ENCODE measurements at regions not wholly inside any gene's neighbourhood (a gene's known extent, or its start where the extent isn't known, plus 50 kb on each side); places are given as distances from the start of the nearest gene placed in this dataset.

GRCh38 chr6:120254651-120255050, 905.1 kb upstream of the MAN1A1 start:
- H3K27me3 Mint-ChIP-seq (ENCODE audit: low read depth) = no peaks in the 10 kb centered on the region
- CTCF ChIA-PET = no interaction called here
- ATAC-seq = no peak

GRCh38 chr6:120248451-120248850, 898.9 kb upstream of the MAN1A1 start:
- Mint-ChIP-seq H3K27ac (no peak overlapping the region), H3K36me3 (no peaks in the 10 kb centered on the region), H3K4me1 (no peaks in the 10 kb centered on the region), H3K9me3 (peaks cover 32% of the 10 kb centered on the region), H3K4me3 (no peak overlapping the region), H3K27me3 (ENCODE audit: low read depth) (no peaks in the 10 kb centered on the region; the same call in none of the 2 replicates)
- ATAC-seq (no peak), DNase-seq (ENCODE audit: low spot score) (no peak)
- TF ChIP-seq RORB (CRISPR knock-in tag; IDR thresholded peaks at IDR 0.05) (no peak), E2F1 (CRISPR knock-in tag; IDR thresholded peaks at IDR 0.05) (no peak), USF1 (CRISPR knock-in tag; IDR thresholded peaks at IDR 0.05) (no peak), ZNF416 (CRISPR knock-in tag; IDR thresholded peaks at IDR 0.05) (no peak), ZNF671 (CRISPR knock-in tag; IDR thresholded peaks at IDR 0.05) (no peak), ZSCAN18 (CRISPR knock-in tag; IDR thresholded peaks at IDR 0.05) (no peak), ZBTB43 (CRISPR knock-in tag; IDR thresholded peaks at IDR 0.05) (no peak), ZNF532 (CRISPR knock-in tag; IDR thresholded peaks at IDR 0.05; ENCODE audit: borderline replicate concordance) (no peak), TCF7 (CRISPR knock-in tag; IDR thresholded peaks at IDR 0.05; ENCODE audit: low read depth) (no peak), ATF1 (CRISPR knock-in tag; IDR thresholded peaks at IDR 0.05) (no peak), ZNF512 (CRISPR knock-in tag; IDR thresholded peaks at IDR 0.05; ENCODE audit: borderline replicate concordance) (no peak)
- ChIA-PET CTCF (no interaction called here), POLR2A (no interaction called here)

More at GRCh38 chr6:120254651-120255050, 905.1 kb upstream of the MAN1A1 start:
- Mint-ChIP-seq H3K4me1 (no peaks in the 10 kb centered on the region), H3K4me3 (no peak overlapping the region), H3K36me3 (no peaks in the 10 kb centered on the region), H3K27ac (no peak overlapping the region), H3K9me3 (peaks cover 6% of the 10 kb centered on the region; the same call in 1 of the 2 replicates)
- DNase-seq (ENCODE audit: low spot score) = no peak
- POLR2A ChIA-PET = no interaction called here
- TF ChIP-seq ZNF263 (CRISPR knock-in tag; IDR thresholded peaks at IDR 0.05; ENCODE audit: low read depth) = no peak
- TF ChIP-seq FOXP1 (CRISPR knock-in tag; IDR thresholded peaks at IDR 0.05; ENCODE audit: borderline replicate concordance) = no peak
- TF ChIP-seq ETV6 (CRISPR knock-in tag; IDR thresholded peaks at IDR 0.05) = no peak
- no peak for TF ChIP-seq USF2 (CRISPR knock-in tag; IDR thresholded peaks at IDR 0.05)
- TF ChIP-seq ZBTB21 (CRISPR knock-in tag; IDR thresholded peaks at IDR 0.05; ENCODE audit: borderline replicate concordance) = no peak
- no peak for TF ChIP-seq ERG (CRISPR knock-in tag; IDR thresholded peaks at IDR 0.05)
